Right lobe of liver (tissue), 4 donors: ENCODE measurements at regions not wholly inside any gene's neighbourhood (a gene's known extent, or its start where the extent isn't known, plus 50 kb on each side); places are given as distances from the start of the nearest gene placed in this dataset.

Source experiments
- POLR2A ChIP-seq: fragments of 450-650 bp; IDR thresholded peaks from one replicate; pipeline ENCODE4 v1.6.1; 2017; ENCODE audit warnings: antibody characterized with exemption, mild to moderate bottlenecking
- TF ChIP-seq, protein P1 (sequence below), 4 donors: fragments of 200-600 bp in 3 of 4; fragments of 450-650 bp in 1 of 4; IDR thresholded peaks; one replicate each; pipeline versions ENCODE4 v1.5.1 to v1.8.0; 2016 to 2022; ENCODE audit warnings: antibody characterized with exemption in 4 of 4, mild to moderate bottlenecking in 2 of 4
- donor health status: DM: no; HTN: no; CAD: no.
- donor health status: DM: no; HTN: no; CAD: no.
- donor health status: DM: no; HTN: yes; CAD: no.

DNA sequence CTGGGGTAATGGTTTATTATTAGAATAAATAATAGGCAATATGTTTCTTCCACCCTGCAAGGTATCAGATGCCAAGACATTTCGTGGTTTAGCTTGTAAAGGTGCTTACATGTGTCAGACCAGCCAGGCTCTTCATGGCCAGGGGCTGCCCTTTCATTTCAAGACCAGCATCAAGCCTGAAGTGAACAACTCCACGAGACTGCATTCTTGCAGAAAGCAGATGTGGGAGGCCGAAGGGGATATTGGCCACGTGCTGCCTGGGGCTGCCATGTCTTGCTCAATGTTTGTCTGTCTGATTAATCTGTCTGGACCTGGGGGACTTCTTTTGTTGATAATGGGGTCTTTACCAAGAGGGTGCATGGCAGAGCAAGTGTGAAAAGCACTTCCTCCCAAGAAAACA lies 294.2 kb upstream of the RBFOX1 start:
- TF ChIP-seq, protein P1, sequence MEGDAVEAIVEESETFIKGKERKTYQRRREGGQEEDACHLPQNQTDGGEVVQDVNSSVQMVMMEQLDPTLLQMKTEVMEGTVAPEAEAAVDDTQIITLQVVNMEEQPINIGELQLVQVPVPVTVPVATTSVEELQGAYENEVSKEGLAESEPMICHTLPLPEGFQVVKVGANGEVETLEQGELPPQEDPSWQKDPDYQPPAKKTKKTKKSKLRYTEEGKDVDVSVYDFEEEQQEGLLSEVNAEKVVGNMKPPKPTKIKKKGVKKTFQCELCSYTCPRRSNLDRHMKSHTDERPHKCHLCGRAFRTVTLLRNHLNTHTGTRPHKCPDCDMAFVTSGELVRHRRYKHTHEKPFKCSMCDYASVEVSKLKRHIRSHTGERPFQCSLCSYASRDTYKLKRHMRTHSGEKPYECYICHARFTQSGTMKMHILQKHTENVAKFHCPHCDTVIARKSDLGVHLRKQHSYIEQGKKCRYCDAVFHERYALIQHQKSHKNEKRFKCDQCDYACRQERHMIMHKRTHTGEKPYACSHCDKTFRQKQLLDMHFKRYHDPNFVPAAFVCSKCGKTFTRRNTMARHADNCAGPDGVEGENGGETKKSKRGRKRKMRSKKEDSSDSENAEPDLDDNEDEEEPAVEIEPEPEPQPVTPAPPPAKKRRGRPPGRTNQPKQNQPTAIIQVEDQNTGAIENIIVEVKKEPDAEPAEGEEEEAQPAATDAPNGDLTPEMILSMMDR (IDR thresholded peaks at IDR 0.05) = no peak
- no peak for TF ChIP-seq POLR2A
